ENCODE measurements at regions not wholly inside any gene's neighbourhood (a gene's known extent, or its start where the extent isn't known, plus 50 kb on each side); places are given as distances from the start of the nearest gene placed in this dataset.
A peak's percentile ranks its signal among the peaks of the same experiment; 100 is the strongest.

GRCh38 chr4:128454881-128455280 is 167.3 kb upstream of the PGRMC2 start:
- TF ChIP-seq EZH2 (IDR thresholded peaks at IDR 0.05; ENCODE audit: borderline replicate concordance) = no peak
- TF ChIP-seq, protein P1, sequence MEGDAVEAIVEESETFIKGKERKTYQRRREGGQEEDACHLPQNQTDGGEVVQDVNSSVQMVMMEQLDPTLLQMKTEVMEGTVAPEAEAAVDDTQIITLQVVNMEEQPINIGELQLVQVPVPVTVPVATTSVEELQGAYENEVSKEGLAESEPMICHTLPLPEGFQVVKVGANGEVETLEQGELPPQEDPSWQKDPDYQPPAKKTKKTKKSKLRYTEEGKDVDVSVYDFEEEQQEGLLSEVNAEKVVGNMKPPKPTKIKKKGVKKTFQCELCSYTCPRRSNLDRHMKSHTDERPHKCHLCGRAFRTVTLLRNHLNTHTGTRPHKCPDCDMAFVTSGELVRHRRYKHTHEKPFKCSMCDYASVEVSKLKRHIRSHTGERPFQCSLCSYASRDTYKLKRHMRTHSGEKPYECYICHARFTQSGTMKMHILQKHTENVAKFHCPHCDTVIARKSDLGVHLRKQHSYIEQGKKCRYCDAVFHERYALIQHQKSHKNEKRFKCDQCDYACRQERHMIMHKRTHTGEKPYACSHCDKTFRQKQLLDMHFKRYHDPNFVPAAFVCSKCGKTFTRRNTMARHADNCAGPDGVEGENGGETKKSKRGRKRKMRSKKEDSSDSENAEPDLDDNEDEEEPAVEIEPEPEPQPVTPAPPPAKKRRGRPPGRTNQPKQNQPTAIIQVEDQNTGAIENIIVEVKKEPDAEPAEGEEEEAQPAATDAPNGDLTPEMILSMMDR (IDR thresholded peaks at IDR 0.05; ENCODE audit: poor library complexity) = no peak
- H3K4me1 ChIP-seq (ENCODE audit: insufficient read depth) = peaks cover 7% of the 10 kb centered on the region
- no peak for DNase-seq (ENCODE audit: low spot score)
- H3K79me2 ChIP-seq = no peaks in the 10 kb centered on the region
- no peaks in the 10 kb centered on the region for H3K9me3 ChIP-seq (ENCODE audit: low read depth)
- no peaks in the 10 kb centered on the region for H4K20me1 ChIP-seq (ENCODE audit: insufficient read depth, poor library complexity, severe bottlenecking)
- no peaks in the 10 kb centered on the region for H3K36me3 ChIP-seq (replicated peaks; ENCODE audit: insufficient read depth, low read depth)
- H3K9me2 ChIP-seq (replicated peaks; ENCODE audit: insufficient read depth) = no peaks in the 10 kb centered on the region
- peak overlapping the region; percentile 67 for H3K27ac ChIP-seq
- 69% methylated on average over 4 of the region's 4 CpGs for WGBS (ENCODE audit: low lambda C conversion rate, missing lambda C conversion rate)
- peak overlapping the region; percentile 21 for H3K4me2 ChIP-seq
- no peak overlapping the region for H3K4me3 ChIP-seq
- H2AFZ ChIP-seq = no peak overlapping the region
- no peaks in the 10 kb centered on the region for H3K27me3 ChIP-seq

GRCh38 chr4:128454281-128454871 is 166.8 kb upstream of the PGRMC2 start:
- no peaks in the 10 kb centered on the region for H3K9me2 ChIP-seq (replicated peaks; ENCODE audit: insufficient read depth)
- no peaks in the 10 kb centered on the region for H3K9me3 ChIP-seq (ENCODE audit: low read depth)
- H3K4me1 ChIP-seq (ENCODE audit: insufficient read depth) = peaks cover 7% of the 10 kb centered on the region
- peak overlapping the region; percentile 21 for H3K4me2 ChIP-seq
- H4K20me1 ChIP-seq (ENCODE audit: insufficient read depth, poor library complexity, severe bottlenecking) = no peaks in the 10 kb centered on the region
- DNase-seq (ENCODE audit: low spot score) = peak; percentile 93
- H3K27ac ChIP-seq = peak overlapping the region; percentile 67
- H3K27me3 ChIP-seq = no peaks in the 10 kb centered on the region
- H3K36me3 ChIP-seq (replicated peaks; ENCODE audit: insufficient read depth, low read depth) = no peaks in the 10 kb centered on the region
- TF ChIP-seq EZH2 (IDR thresholded peaks at IDR 0.05; ENCODE audit: borderline replicate concordance) (no peak), EZH2phosphoT487 (IDR thresholded peaks at IDR 0.05; ENCODE audit: low read depth, severe bottlenecking, unreplicated experiment) (no peak)
- TF ChIP-seq, protein P1 (IDR thresholded peaks at IDR 0.05; ENCODE audit: poor library complexity) = peak; percentile 96
- H2AFZ ChIP-seq = no peak overlapping the region
- no peaks in the 10 kb centered on the region for H3K79me2 ChIP-seq
- no peak overlapping the region for H3K4me3 ChIP-seq
- WGBS (ENCODE audit: low lambda C conversion rate, missing lambda C conversion rate) = 24% methylated on average over 10 of the region's 10 CpGs

DNA sequence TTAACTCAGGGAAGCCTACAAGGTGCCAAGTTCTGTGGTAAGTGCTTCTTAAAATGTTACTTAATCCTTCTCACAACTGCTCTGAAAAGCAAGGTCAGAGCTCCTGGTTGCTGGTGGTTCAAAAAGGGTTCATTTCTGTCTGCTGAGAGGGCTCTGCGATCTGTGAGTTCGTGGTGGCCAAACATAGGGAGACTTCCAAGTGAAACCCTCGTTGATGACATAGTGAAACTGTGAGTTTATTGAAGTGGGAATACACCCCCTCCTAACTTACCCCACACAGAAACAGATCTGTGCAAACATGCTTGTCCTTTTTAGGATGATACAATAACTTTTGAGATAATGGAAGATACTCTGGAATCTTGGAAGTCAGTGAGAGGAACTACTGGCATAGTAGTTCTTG is 164.8 kb upstream of the PGRMC2 start:
- no peak for TF ChIP-seq EZH2phosphoT487 (IDR thresholded peaks at IDR 0.05; ENCODE audit: low read depth, severe bottlenecking, unreplicated experiment)
- TF ChIP-seq, protein P1 (IDR thresholded peaks at IDR 0.05; ENCODE audit: poor library complexity) = no peak
- TF ChIP-seq EZH2 (IDR thresholded peaks at IDR 0.05; ENCODE audit: borderline replicate concordance) = no peak
- peaks cover 7% of the 10 kb centered on the region for H3K4me1 ChIP-seq (ENCODE audit: insufficient read depth)
- H3K4me2 ChIP-seq = no peak overlapping the region
- H4K20me1 ChIP-seq (ENCODE audit: insufficient read depth, poor library complexity, severe bottlenecking) = no peaks in the 10 kb centered on the region
- whole genome bisulfite sequencing (ENCODE audit: low lambda C conversion rate, missing lambda C conversion rate) = 58% methylated on average over 3 of the region's 3 CpGs
- H3K4me3 ChIP-seq = no peak overlapping the region
- no peaks in the 10 kb centered on the region for H3K9me3 ChIP-seq (ENCODE audit: low read depth)
- H3K9me2 ChIP-seq (replicated peaks; ENCODE audit: insufficient read depth) = no peaks in the 10 kb centered on the region
- no peak for DNase-seq (ENCODE audit: low spot score)
- no peaks in the 10 kb centered on the region for H3K27me3 ChIP-seq
- no peak overlapping the region for H3K27ac ChIP-seq
- no peaks in the 10 kb centered on the region for H3K79me2 ChIP-seq
- H2AFZ ChIP-seq = no peak overlapping the region
- H3K36me3 ChIP-seq (replicated peaks; ENCODE audit: insufficient read depth, low read depth) = no peaks in the 10 kb centered on the region

All from hepatocyte (in vitro differentiated cells).